ENCODE measurements at regions not wholly inside any gene's neighbourhood (a gene's known extent, or its start where the extent isn't known, plus 50 kb on each side); places are given as distances from the start of the nearest gene placed in this dataset.

- TF ChIP-seq CTCF (IDR thresholded peaks at IDR 0.05) (no peak), POLR2A (IDR thresholded peaks at IDR 0.05) (no peak)
Observed at GRCh38 chr5:158478139-158478538, 619.2 kb upstream of the CLINT1 start.
